SK-N-SH treated with all-trans-retinoic acid at 6 μM for 48 hours (cell line): ENCODE measurements at regions not wholly inside any gene's neighbourhood (a gene's known extent, or its start where the extent isn't known, plus 50 kb on each side); places are given as distances from the start of the nearest gene placed in this dataset.
A peak's percentile ranks its signal among the peaks of the same experiment; 100 is the strongest.

Source experiments
- ARNTL ChIP-seq: fragments of 450-650 bp; formaldehyde crosslinking; IDR thresholded peaks from 2 replicates; pipeline ENCODE4 v1.5.0; 2020; ENCODE audit warnings: low read depth, mild to moderate bottlenecking, moderate library complexity, borderline replicate concordance
- BACH2 ChIP-seq: fragments of 250-450 bp; sonication (Bioruptor Pico); IDR thresholded peaks from 2 replicates; pipeline ENCODE4 v1.9.0; 2021; ENCODE audit warnings: mild to moderate bottlenecking, borderline replicate concordance
- CREB5 ChIP-seq: fragments of 250-450 bp; sonication (Bioruptor Pico); IDR thresholded peaks from 2 replicates; pipeline ENCODE4 v1.5.1; 2020; ENCODE audit warnings: low read depth, mild to moderate bottlenecking, moderate library complexity
- GLIS3 ChIP-seq: fragments of 250-450 bp; sonication (Bioruptor Pico); IDR thresholded peaks from 2 replicates; pipeline ENCODE4 v1.5.0; 2020; ENCODE audit warnings: mild to moderate bottlenecking, moderate library complexity
- ISL1 ChIP-seq: fragments of 250-450 bp; sonication (Bioruptor Pico); IDR thresholded peaks from 2 replicates; pipeline ENCODE4 v2.1.2; 2022; ENCODE audit warnings: mild to moderate bottlenecking, moderate library complexity
- RARB ChIP-seq: fragments of 250-450 bp; sonication (Bioruptor Pico); IDR thresholded peaks from 2 replicates; pipeline ENCODE4 v1.8.0; 2021; ENCODE audit warnings: mild to moderate bottlenecking, moderate library complexity
- SNAI2 ChIP-seq: fragments of 250-450 bp; sonication (Bioruptor Pico); IDR thresholded peaks from 2 replicates; pipeline ENCODE4 v1.5.0; 2020; ENCODE audit warnings: mild to moderate bottlenecking, moderate library complexity
- TSHZ2 ChIP-seq: fragments of 250-450 bp; sonication (Bioruptor Pico); IDR thresholded peaks from 2 replicates; pipeline ENCODE4 v1.5.0; 2020; ENCODE audit warnings: mild to moderate bottlenecking, moderate library complexity
- ZC3H10 ChIP-seq: fragments of 250-450 bp; sonication (Bioruptor Pico); IDR thresholded peaks from 2 replicates; pipeline ENCODE4 v1.5.1; 2021; ENCODE audit warnings: mild to moderate bottlenecking, moderate library complexity
- ZFP3 ChIP-seq: fragments of 250-450 bp; sonication (Bioruptor Pico); IDR thresholded peaks from 2 replicates; pipeline ENCODE4 v1.5.0; 2020; ENCODE audit warnings: mild to moderate bottlenecking, moderate library complexity
- ZFP30 ChIP-seq: fragments of 450-650 bp; formaldehyde crosslinking; IDR thresholded peaks from 2 replicates; pipeline ENCODE4 v1.5.0; 2022; ENCODE audit warnings: mild to moderate bottlenecking, moderate library complexity
- ZNF565 ChIP-seq: fragments of 450-650 bp; formaldehyde crosslinking; conservative IDR thresholded peaks from 2 replicates; pipeline ENCODE4 v1.5.0; 2020; ENCODE audit warnings: low read depth, mild to moderate bottlenecking, moderate library complexity
- TF ChIP-seq, protein P1 (sequence below): fragments of 250-450 bp; sonication (Bioruptor Pico); IDR thresholded peaks from 2 replicates; pipeline ENCODE4 v1.8.0; 2020; ENCODE audit warnings: mild to moderate bottlenecking, moderate library complexity, borderline replicate concordance

- no peak for TF ChIP-seq ARNTL (CRISPR knock-in tag)
- TF ChIP-seq ZFP30 = no peak
- TF ChIP-seq ISL1 (CRISPR knock-in tag) = peak; percentile 48; the same call in 1 of the 2 replicates
- TF ChIP-seq RARB (CRISPR knock-in tag) = no peak
- TF ChIP-seq ZC3H10 = no peak
- no peak for TF ChIP-seq CREB5
- TF ChIP-seq, protein P1, sequence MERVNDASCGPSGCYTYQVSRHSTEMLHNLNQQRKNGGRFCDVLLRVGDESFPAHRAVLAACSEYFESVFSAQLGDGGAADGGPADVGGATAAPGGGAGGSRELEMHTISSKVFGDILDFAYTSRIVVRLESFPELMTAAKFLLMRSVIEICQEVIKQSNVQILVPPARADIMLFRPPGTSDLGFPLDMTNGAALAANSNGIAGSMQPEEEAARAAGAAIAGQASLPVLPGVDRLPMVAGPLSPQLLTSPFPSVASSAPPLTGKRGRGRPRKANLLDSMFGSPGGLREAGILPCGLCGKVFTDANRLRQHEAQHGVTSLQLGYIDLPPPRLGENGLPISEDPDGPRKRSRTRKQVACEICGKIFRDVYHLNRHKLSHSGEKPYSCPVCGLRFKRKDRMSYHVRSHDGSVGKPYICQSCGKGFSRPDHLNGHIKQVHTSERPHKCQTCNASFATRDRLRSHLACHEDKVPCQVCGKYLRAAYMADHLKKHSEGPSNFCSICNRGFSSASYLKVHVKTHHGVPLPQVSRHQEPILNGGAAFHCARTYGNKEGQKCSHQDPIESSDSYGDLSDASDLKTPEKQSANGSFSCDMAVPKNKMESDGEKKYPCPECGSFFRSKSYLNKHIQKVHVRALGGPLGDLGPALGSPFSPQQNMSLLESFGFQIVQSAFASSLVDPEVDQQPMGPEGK (CRISPR knock-in tag) = no peak
- no peak for TF ChIP-seq SNAI2 (CRISPR knock-in tag)
- TF ChIP-seq ZFP3 (CRISPR knock-in tag) = 0 out of 2 replicates have a peak, but pooled peaks have one; percentile 31
- no peak for TF ChIP-seq BACH2 (CRISPR knock-in tag)
- no peak for TF ChIP-seq ZNF565 (CRISPR knock-in tag)
- TF ChIP-seq TSHZ2 (CRISPR knock-in tag) = no peak
- TF ChIP-seq GLIS3 (CRISPR knock-in tag) = no peak
These were observed 296.7 kb upstream of the KLF6 start for GRCh38 chr10:4081685-4082111.
